ENCODE measurements at regions not wholly inside any gene's neighbourhood (a gene's known extent, or its start where the extent isn't known, plus 50 kb on each side); places are given as distances from the start of the nearest gene placed in this dataset.

GRCh38 chr14:82447586-82447985, 913.9 kb upstream of the SEL1L start:
- Histone ChIP-seq H3K27ac (ENCODE audit: low read length) (no peak overlapping the region), H3K9me3 (ENCODE audit: insufficient read depth, low read length, severe bottlenecking) (no peaks in the 10 kb centered on the region), H4K20me1 (ENCODE audit: insufficient read depth, low read length) (no peaks in the 10 kb centered on the region), H3K4me1 (ENCODE audit: insufficient read depth, low read length) (no peaks in the 10 kb centered on the region), H2AFZ (ENCODE audit: low read depth, low read length) (no peak overlapping the region), H3K4me3 (ENCODE audit: low read depth in 1 of 2, low read length in 2 of 2) (no peak overlapping the region), H3K36me3 (ENCODE audit: insufficient read depth, low read length) (no peaks in the 10 kb centered on the region), H3K27me3 (ENCODE audit: insufficient read depth, low read length, poor library complexity) (no peaks in the 10 kb centered on the region), H3K4me2 (ENCODE audit: insufficient read depth, low read length) (no peak overlapping the region), H3K9ac (ENCODE audit: low read depth, low read length) (no peak overlapping the region), H3K79me2 (ENCODE audit: insufficient read depth, low read length) (no peaks in the 10 kb centered on the region)
- DNase-seq = no peak
- no peak for ATAC-seq (ENCODE audit: insufficient read depth, low read depth)
- TF ChIP-seq CTCF (IDR thresholded peaks at IDR 0.05; ENCODE audit: borderline replicate concordance, extremely low read depth, low read length, poor library complexity, severe bottlenecking) = no peak
- TF ChIP-seq EZH2 (IDR thresholded peaks at IDR 0.05; ENCODE audit: borderline replicate concordance, low read depth, low read length, severe bottlenecking) = no peak

- no peaks in the 10 kb centered on the region for H3K27me3 ChIP-seq (ENCODE audit: insufficient read depth, low read length, poor library complexity)
- H2AFZ ChIP-seq (ENCODE audit: low read depth, low read length) = no peak overlapping the region
- DNase-seq (no peak), ATAC-seq (ENCODE audit: insufficient read depth, low read depth) (no peak)
- H3K9me3 ChIP-seq (ENCODE audit: insufficient read depth, low read length, severe bottlenecking) = no peaks in the 10 kb centered on the region
- H3K4me2 ChIP-seq (ENCODE audit: insufficient read depth, low read length) = no peak overlapping the region
- no peaks in the 10 kb centered on the region for H3K36me3 ChIP-seq (ENCODE audit: insufficient read depth, low read length)
- no peak overlapping the region for H3K9ac ChIP-seq (ENCODE audit: low read depth, low read length)
- H3K4me3 ChIP-seq (ENCODE audit: low read depth in 1 of 2, low read length in 2 of 2) = no peak overlapping the region
- no peaks in the 10 kb centered on the region for H3K4me1 ChIP-seq (ENCODE audit: insufficient read depth, low read length)
- TF ChIP-seq CTCF (IDR thresholded peaks at IDR 0.05; ENCODE audit: borderline replicate concordance, extremely low read depth, low read length, poor library complexity, severe bottlenecking) (no peak), EZH2 (IDR thresholded peaks at IDR 0.05; ENCODE audit: borderline replicate concordance, low read depth, low read length, severe bottlenecking) (no peak)
- H4K20me1 ChIP-seq (ENCODE audit: insufficient read depth, low read length) = no peaks in the 10 kb centered on the region
- H3K27ac ChIP-seq (ENCODE audit: low read length) = no peak overlapping the region
- H3K79me2 ChIP-seq (ENCODE audit: insufficient read depth, low read length) = no peaks in the 10 kb centered on the region
Measured at GRCh38 chr14:82449926-82450468, 916.3 kb upstream of the SEL1L start.

- no peak overlapping the region for H3K4me3 ChIP-seq (ENCODE audit: low read depth in 1 of 2, low read length in 2 of 2)
- no peaks in the 10 kb centered on the region for H3K9me3 ChIP-seq (ENCODE audit: insufficient read depth, low read length, severe bottlenecking)
- H3K79me2 ChIP-seq (ENCODE audit: insufficient read depth, low read length) = no peaks in the 10 kb centered on the region
- ATAC-seq (ENCODE audit: insufficient read depth, low read depth) = no peak
- H3K4me2 ChIP-seq (ENCODE audit: insufficient read depth, low read length) = no peak overlapping the region
- no peaks in the 10 kb centered on the region for H3K4me1 ChIP-seq (ENCODE audit: insufficient read depth, low read length)
- H4K20me1 ChIP-seq (ENCODE audit: insufficient read depth, low read length) = no peaks in the 10 kb centered on the region
- no peak overlapping the region for H3K27ac ChIP-seq (ENCODE audit: low read length)
- no peaks in the 10 kb centered on the region for H3K36me3 ChIP-seq (ENCODE audit: insufficient read depth, low read length)
- no peak overlapping the region for H2AFZ ChIP-seq (ENCODE audit: low read depth, low read length)
- H3K27me3 ChIP-seq (ENCODE audit: insufficient read depth, low read length, poor library complexity) = no peaks in the 10 kb centered on the region
- H3K9ac ChIP-seq (ENCODE audit: low read depth, low read length) = no peak overlapping the region
- TF ChIP-seq CTCF (IDR thresholded peaks at IDR 0.05; ENCODE audit: borderline replicate concordance, extremely low read depth, low read length, poor library complexity, severe bottlenecking) (no peak), EZH2 (IDR thresholded peaks at IDR 0.05; ENCODE audit: borderline replicate concordance, low read depth, low read length, severe bottlenecking) (no peak)
- no peak for DNase-seq
Measured at GRCh38 chr14:82451675-82452074, 918.0 kb upstream of the SEL1L start.

GRCh38 chr14:82482345-82482744, 948.7 kb upstream of the SEL1L start:
- TF ChIP-seq EZH2 (IDR thresholded peaks at IDR 0.05; ENCODE audit: borderline replicate concordance, low read depth, low read length, severe bottlenecking) (no peak), CTCF (IDR thresholded peaks at IDR 0.05; ENCODE audit: borderline replicate concordance, extremely low read depth, low read length, poor library complexity, severe bottlenecking) (no peak)
- Histone ChIP-seq H3K4me2 (ENCODE audit: insufficient read depth, low read length) (no peak overlapping the region), H3K9ac (ENCODE audit: low read depth, low read length) (no peak overlapping the region), H3K36me3 (ENCODE audit: insufficient read depth, low read length) (no peaks in the 10 kb centered on the region), H4K20me1 (ENCODE audit: insufficient read depth, low read length) (no peaks in the 10 kb centered on the region), H3K4me3 (ENCODE audit: low read depth in 1 of 2, low read length in 2 of 2) (no peak overlapping the region), H3K79me2 (ENCODE audit: insufficient read depth, low read length) (no peaks in the 10 kb centered on the region), H3K27me3 (ENCODE audit: insufficient read depth, low read length, poor library complexity) (no peaks in the 10 kb centered on the region), H3K9me3 (ENCODE audit: insufficient read depth, low read length, severe bottlenecking) (no peaks in the 10 kb centered on the region), H3K4me1 (ENCODE audit: insufficient read depth, low read length) (no peaks in the 10 kb centered on the region), H3K27ac (ENCODE audit: low read length) (no peak overlapping the region), H2AFZ (ENCODE audit: low read depth, low read length) (no peak overlapping the region)
- ATAC-seq (ENCODE audit: insufficient read depth, low read depth) (no peak), DNase-seq (no peak)

Data from DND-41 (cell line).